HG03103 (cell line): ENCODE measurements at regions not wholly inside any gene's neighbourhood (a gene's known extent, or its start where the extent isn't known, plus 50 kb on each side); places are given as distances from the start of the nearest gene placed in this dataset.
"Not testable (repeated sequence)": the region's sequence is repeated elsewhere in the genome, so short reads cannot be mapped to it uniquely, and the experiment has no call there.

Experiments used
- ATAC-seq: cut with Tn5 transposase; IDR thresholded peaks from one replicate; pipeline ENCODE4 v1.9.1; 2021; ENCODE audit warnings: low read depth; ENCODE audit not compliant: unreplicated experiment

GRCh38 chr2:121818546-121818945 lies 63.1 kb downstream of the TSN start:
- ATAC-seq: no peak

GRCh38 chr2:121819846-121820245 lies 64.4 kb downstream of the TSN start:
- ATAC-seq: no peak

- no peak for ATAC-seq
Observed at GRCh38 chr2:121821476-121822158, 66.2 kb downstream of the TSN start.

- no peak for ATAC-seq
Observed at GRCh38 chr2:121824264-121824663, 68.8 kb downstream of the TSN start.

GRCh38 chr2:121825003-121825950 lies 69.8 kb downstream of the TSN start:
- no peak for ATAC-seq

- no peak for ATAC-seq
Observed at GRCh38 chr2:121826036-121826435, 70.6 kb downstream of the TSN start.

- no peak for ATAC-seq
Observed at GRCh38 chr2:121828281-121828731, 72.9 kb downstream of the TSN start.

- no peak for ATAC-seq
Observed at GRCh38 chr2:121830809-121831208, 75.4 kb downstream of the TSN start.

GRCh38 chr2:121831841-121832240 lies 76.4 kb downstream of the TSN start:
- no peak for ATAC-seq

GRCh38 chr2:121832412-121833357 lies 77.2 kb downstream of the TSN start:
- ATAC-seq: no peak

- no peak for ATAC-seq
Observed at GRCh38 chr2:121833358-121833723, 77.9 kb downstream of the TSN start.

GRCh38 chr2:121836611-121837010 lies 81.2 kb downstream of the TSN start:
- no peak for ATAC-seq

GRCh38 chr2:121837591-121837990 lies 82.1 kb downstream of the TSN start:
- ATAC-seq: no peak

GRCh38 chr2:121838551-121838950 lies 83.1 kb downstream of the TSN start:
- no peak for ATAC-seq

- ATAC-seq: no peak
Observed at GRCh38 chr2:121839584-121839983, 84.1 kb downstream of the TSN start.

GRCh38 chr2:121849236-121849635 lies 93.8 kb downstream of the TSN start:
- no peak for ATAC-seq

GRCh38 chr2:121853149-121853548 lies 97.7 kb downstream of the TSN start:
- not testable (repeated sequence) for ATAC-seq

- no peak for ATAC-seq
Observed at GRCh38 chr2:121855510-121855909, 100.1 kb downstream of the TSN start.

GRCh38 chr2:121856360-121856759 lies 100.9 kb downstream of the TSN start:
- ATAC-seq: no peak

- no peak for ATAC-seq
Observed at GRCh38 chr2:121858369-121858768, 102.9 kb downstream of the TSN start.

- ATAC-seq: no peak
Observed at GRCh38 chr2:121858847-121859246, 103.4 kb downstream of the TSN start.
